ENCODE measurements at regions not wholly inside any gene's neighbourhood (a gene's known extent, or its start where the extent isn't known, plus 50 kb on each side); places are given as distances from the start of the nearest gene placed in this dataset.
A peak's percentile ranks its signal among the peaks of the same experiment; 100 is the strongest.

GRCh38 chr10:58897708-58898107 lies 278.7 kb upstream of the PHYHIPL start:
- intact Hi-C loops (cut with micrococcal nuclease): no loop called here
- Histone ChIP-seq H3F3A (ENCODE audit: low read length, unreplicated experiment) (no peaks in the 10 kb centered on the region), H3K4me1 (ENCODE audit: insufficient read depth, low read length) (no peaks in the 10 kb centered on the region), H4K20me1 (ENCODE audit: low read length) (no peaks in the 10 kb centered on the region), H3K4me2 (ENCODE audit: low read length) (no peak overlapping the region), H3K79me2 (ENCODE audit: low read length) (no peaks in the 10 kb centered on the region), H3K4me3 (ENCODE audit: low read length) (no peak overlapping the region), H3K9me2 (replicated peaks; ENCODE audit: low read length) (no peaks in the 10 kb centered on the region), H2AFZ (ENCODE audit: low read length) (no peak overlapping the region), H3K9ac (ENCODE audit: low read length) (no peak overlapping the region), H3K9me3 (ENCODE audit: low read length) (no peaks in the 10 kb centered on the region), H3K36me3 (ENCODE audit: low read depth, low read length) (no peaks in the 10 kb centered on the region), H3K27ac (ENCODE audit: low read length) (no peak overlapping the region), H3K27me3 (ENCODE audit: low read length) (no peaks in the 10 kb centered on the region)
- ATAC-seq (no peak), DNase-seq (no peak)
- ChIA-PET CTCF (no interaction called here), POLR2A (ENCODE audit: unreplicated experiment) (no interaction called here)
- no TSS peak for BruUV-seq (replicated peaks)
- TF ChIP-seq EZH2 (IDR thresholded peaks at IDR 0.05; ENCODE audit: low read length, unreplicated experiment): no peak

DNA sequence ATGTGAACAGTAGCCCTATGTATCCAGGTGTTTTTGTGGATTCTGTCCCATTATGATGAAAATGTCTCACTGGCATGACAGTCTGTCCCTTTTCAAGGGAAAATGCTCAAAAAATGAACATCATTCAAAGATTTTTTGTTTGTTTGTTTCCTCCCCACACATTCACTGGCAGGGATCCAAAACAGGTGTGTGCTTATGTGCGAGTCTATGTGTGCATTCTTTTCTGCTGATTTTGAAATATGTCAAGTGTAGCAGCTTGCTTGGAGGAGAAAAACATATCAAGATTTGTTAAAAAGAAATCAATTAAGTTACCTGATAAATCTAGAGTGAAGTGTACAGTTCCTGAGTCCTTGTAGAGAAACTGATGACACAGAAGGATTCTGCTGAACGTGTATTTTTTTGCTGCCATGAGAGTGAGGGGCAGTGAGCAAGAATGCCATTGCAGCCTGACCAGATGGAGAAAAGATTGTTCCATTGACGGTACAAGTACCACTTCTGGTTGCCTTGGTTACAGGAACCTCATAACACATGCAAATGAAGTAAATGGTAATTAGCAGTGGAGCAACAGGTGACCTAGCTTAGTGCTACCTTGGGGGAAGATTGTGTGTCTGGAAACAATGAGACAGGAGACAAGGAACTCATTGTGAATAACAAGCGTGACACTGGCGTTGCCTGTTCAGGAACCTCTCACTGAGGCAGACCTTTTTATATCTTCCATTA lies 277.4 kb upstream of the PHYHIPL start:
- ChIA-PET POLR2A (ENCODE audit: unreplicated experiment) (no interaction called here), CTCF (no interaction called here)
- H4K20me1 ChIP-seq (ENCODE audit: low read length): no peaks in the 10 kb centered on the region
- no peak for ATAC-seq
- peak; percentile 39 for DNase-seq
- intact Hi-C loops (cut with micrococcal nuclease): no loop called here
- H3K9me2 ChIP-seq (replicated peaks; ENCODE audit: low read length): no peaks in the 10 kb centered on the region
- H3K36me3 ChIP-seq (ENCODE audit: low read depth, low read length): no peaks in the 10 kb centered on the region
- no peak for TF ChIP-seq EZH2 (IDR thresholded peaks at IDR 0.05; ENCODE audit: low read length, unreplicated experiment)
- no peak for TF ChIP-seq EZH2phosphoT487 (IDR thresholded peaks at IDR 0.05; ENCODE audit: borderline replicate concordance, low read length)
- TF ChIP-seq, protein P1, sequence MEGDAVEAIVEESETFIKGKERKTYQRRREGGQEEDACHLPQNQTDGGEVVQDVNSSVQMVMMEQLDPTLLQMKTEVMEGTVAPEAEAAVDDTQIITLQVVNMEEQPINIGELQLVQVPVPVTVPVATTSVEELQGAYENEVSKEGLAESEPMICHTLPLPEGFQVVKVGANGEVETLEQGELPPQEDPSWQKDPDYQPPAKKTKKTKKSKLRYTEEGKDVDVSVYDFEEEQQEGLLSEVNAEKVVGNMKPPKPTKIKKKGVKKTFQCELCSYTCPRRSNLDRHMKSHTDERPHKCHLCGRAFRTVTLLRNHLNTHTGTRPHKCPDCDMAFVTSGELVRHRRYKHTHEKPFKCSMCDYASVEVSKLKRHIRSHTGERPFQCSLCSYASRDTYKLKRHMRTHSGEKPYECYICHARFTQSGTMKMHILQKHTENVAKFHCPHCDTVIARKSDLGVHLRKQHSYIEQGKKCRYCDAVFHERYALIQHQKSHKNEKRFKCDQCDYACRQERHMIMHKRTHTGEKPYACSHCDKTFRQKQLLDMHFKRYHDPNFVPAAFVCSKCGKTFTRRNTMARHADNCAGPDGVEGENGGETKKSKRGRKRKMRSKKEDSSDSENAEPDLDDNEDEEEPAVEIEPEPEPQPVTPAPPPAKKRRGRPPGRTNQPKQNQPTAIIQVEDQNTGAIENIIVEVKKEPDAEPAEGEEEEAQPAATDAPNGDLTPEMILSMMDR (conservative IDR thresholded peaks at IDR 0.05; ENCODE audit: low read depth, low read length): no peak
- H2AFZ ChIP-seq (ENCODE audit: low read length): no peak overlapping the region
- H3K27ac ChIP-seq (ENCODE audit: low read length): no peak overlapping the region
- no peak overlapping the region for H3K4me2 ChIP-seq (ENCODE audit: low read length)
- no peak overlapping the region for H3K9ac ChIP-seq (ENCODE audit: low read length)
- H3K9me3 ChIP-seq (ENCODE audit: low read length): no peaks in the 10 kb centered on the region
- no peak overlapping the region for H3K4me3 ChIP-seq (ENCODE audit: low read length)
- no peaks in the 10 kb centered on the region for H3K79me2 ChIP-seq (ENCODE audit: low read length)
- no peaks in the 10 kb centered on the region for H3F3A ChIP-seq (ENCODE audit: low read length, unreplicated experiment)
- BruUV-seq (replicated peaks): no TSS peak
- H3K4me1 ChIP-seq (ENCODE audit: insufficient read depth, low read length): no peaks in the 10 kb centered on the region
- H3K27me3 ChIP-seq (ENCODE audit: low read length): no peaks in the 10 kb centered on the region

DNA sequence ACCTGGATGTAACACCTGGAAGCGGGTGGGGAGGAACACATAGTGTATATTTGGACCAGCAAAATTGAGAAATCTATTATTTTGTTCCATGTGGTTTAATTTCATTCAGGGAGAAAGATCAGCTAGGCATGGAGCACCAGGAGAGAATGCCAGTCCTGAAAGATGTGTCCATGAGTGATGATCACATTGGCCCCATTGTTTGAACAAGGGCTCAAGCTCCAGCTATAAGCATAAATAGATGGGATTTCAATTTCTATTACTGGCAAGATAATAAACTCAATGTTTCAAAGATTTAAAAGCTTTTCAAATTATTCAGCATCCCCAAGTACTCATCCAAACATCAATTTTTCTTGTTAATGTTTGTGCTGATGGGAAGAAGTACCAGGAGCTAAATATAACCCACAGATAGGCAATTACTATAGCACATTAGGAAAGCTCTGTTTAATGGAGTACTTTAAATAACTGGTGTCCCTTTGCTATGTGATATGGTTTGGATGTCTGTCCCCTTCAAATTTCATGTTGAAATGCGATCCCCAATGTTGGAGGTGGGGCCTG lies 275.3 kb upstream of the PHYHIPL start:
- no peaks in the 10 kb centered on the region for H3K4me1 ChIP-seq (ENCODE audit: insufficient read depth, low read length)
- H3K4me3 ChIP-seq (ENCODE audit: low read length): no peak overlapping the region
- no peaks in the 10 kb centered on the region for H4K20me1 ChIP-seq (ENCODE audit: low read length)
- TF ChIP-seq, protein P1 (conservative IDR thresholded peaks at IDR 0.05; ENCODE audit: low read depth, low read length): no peak
- TF ChIP-seq EZH2phosphoT487 (IDR thresholded peaks at IDR 0.05; ENCODE audit: borderline replicate concordance, low read length): no peak
- TF ChIP-seq EZH2 (IDR thresholded peaks at IDR 0.05; ENCODE audit: low read length, unreplicated experiment): no peak
- H3F3A ChIP-seq (ENCODE audit: low read length, unreplicated experiment): no peaks in the 10 kb centered on the region
- H3K27me3 ChIP-seq (ENCODE audit: low read length): no peaks in the 10 kb centered on the region
- no peak for ATAC-seq
- H2AFZ ChIP-seq (ENCODE audit: low read length): no peak overlapping the region
- H3K4me2 ChIP-seq (ENCODE audit: low read length): no peak overlapping the region
- no peak for DNase-seq
- no peaks in the 10 kb centered on the region for H3K9me2 ChIP-seq (replicated peaks; ENCODE audit: low read length)
- intact Hi-C loops (cut with micrococcal nuclease): no loop called here
- POLR2A ChIA-PET (ENCODE audit: unreplicated experiment): interaction anchor here (0.5 kb wide), 1 partner anchor 178 kb away, joined by 3 read pairs; no protein-coding TSS in a partner anchor
- H3K27ac ChIP-seq (ENCODE audit: low read length): no peak overlapping the region
- H3K79me2 ChIP-seq (ENCODE audit: low read length): no peaks in the 10 kb centered on the region
- CTCF ChIA-PET: no interaction called here
- no peak overlapping the region for H3K9ac ChIP-seq (ENCODE audit: low read length)
- BruUV-seq (replicated peaks): no TSS peak
- no peaks in the 10 kb centered on the region for H3K36me3 ChIP-seq (ENCODE audit: low read depth, low read length)
- H3K9me3 ChIP-seq (ENCODE audit: low read length): no peaks in the 10 kb centered on the region

Measured in PC-3 (cell line).